ENCODE measurements at regions not wholly inside any gene's neighbourhood (a gene's known extent, or its start where the extent isn't known, plus 50 kb on each side); places are given as distances from the start of the nearest gene placed in this dataset.

DNA sequence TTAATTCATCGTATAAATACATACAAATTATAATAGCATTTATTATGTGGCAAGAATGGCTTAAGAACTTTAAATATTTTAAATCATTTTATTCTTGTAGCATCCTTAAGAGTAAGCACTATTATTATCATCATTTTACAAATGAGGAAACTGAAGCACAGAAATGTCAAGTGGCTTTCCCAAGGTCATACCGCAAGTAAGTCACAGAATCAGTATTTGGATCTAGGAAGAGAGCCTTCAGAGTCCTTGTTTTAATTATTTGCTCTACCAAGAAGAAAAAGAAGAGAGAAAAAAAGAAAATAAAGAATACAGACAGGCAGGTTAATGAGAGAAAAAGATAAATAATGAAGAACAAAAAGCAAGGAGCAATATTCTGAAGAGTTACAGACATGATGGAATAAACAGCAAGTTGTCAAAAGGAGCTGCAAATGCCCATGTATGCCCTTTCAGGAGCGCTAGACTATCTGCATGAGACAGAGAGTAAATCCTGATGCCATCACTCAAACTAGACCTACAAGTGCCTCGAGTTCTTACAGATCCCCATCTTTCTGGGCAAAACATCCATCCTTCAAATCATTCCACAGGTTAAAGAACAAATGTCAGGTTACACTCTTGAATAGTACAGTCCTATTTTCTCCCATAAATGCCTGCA is 57.8 kb upstream of the ETAA1 start:
- DNase-seq (ENCODE audit: low read depth) = no peak

DNA sequence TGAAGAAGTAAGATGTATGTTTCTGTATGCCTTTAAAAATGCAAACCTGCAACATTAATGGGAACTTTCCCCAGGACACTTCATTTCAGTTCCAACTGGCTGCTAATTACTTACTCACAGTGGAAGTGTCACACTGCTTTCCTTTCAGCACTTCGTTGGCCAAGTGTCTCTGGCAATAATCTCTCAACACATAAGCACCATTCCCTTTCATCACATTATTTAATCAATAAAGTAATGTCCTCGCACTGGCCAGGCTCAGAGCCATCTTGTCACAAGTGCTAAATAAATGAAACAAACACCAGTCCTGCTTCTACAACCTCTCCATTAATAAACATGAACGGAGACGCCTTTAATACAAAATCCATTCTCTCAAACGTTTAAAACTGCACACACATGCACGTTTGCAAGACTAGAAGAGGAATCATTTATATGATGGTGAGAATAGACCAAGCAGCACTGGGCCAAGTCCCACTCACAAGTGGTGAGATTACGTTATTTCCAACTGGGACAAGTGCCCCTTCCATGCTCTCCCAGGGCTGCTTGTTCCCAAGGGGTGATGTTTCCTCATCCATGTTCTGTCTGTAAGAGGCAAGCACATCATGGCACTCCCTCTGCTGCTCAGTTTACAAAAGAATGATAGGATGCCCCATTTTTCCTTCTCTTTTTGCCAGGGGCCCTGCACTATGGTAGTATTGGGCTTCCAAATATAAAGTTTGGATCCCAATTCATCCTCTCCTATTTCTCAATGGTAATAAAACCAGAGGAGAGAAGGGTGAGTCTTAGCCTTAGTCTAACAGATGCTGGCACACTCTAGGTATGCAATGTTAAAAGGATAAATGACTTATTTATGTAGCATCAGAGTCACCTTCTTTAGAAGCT is 56.8 kb upstream of the ETAA1 start:
- DNase-seq (ENCODE audit: low read depth) = no peak

DNA sequence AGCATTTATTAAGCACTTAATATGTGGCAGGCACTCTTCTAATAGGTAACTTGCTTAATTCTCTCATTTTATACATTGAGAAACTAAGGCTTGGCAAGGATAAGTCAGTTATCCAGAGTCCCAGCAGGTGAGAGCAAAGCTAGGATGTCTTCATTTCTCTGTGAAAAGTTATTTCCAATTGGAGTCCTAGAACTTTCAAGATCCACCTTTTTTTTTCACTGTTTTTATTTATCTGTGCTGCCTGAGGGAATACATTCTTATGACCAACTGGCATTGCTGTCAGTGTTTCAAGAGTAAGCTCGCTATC is 56.2 kb upstream of the ETAA1 start:
- DNase-seq (ENCODE audit: low read depth) = no peak

DNA sequence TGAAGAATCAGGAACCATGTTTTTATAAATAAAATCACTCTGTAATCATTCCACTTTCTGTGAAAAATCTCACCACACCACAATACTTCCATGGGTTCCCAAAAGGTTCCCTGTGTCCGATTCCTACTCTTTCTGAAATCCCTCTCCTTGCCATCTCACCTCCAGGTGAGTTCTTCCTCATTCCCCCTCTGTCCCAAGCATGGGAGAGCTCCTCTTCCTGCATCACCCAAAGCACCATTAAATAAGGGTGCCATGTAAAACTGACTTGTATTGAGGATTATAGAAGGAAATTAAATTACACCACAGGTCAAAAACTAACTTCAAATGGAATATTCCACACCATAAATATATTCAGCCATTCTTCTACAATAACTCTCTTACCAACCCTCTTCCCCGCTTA is 55.8 kb upstream of the ETAA1 start:
- no peak for DNase-seq (ENCODE audit: low read depth)

DNA sequence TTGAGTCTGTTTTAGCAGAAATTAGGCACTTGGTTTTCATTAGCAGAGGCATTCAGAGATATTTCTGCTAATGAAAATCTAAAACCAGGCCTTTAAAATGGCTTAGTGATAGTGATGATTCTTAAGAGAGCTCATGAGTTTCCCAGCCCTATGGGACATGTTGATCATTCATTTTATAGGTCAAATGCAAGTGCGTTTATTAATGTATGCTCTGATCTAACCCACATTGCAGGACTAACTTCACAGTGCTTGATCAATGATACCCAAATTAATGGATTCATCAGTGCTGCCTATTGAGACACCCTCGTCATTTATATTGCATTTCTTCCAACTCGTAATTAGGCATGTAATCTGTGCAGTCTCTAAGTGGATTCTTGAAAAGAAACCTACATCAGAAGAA is 54.7 kb upstream of the ETAA1 start:
- DNase-seq (ENCODE audit: low read depth) = no peak

DNA sequence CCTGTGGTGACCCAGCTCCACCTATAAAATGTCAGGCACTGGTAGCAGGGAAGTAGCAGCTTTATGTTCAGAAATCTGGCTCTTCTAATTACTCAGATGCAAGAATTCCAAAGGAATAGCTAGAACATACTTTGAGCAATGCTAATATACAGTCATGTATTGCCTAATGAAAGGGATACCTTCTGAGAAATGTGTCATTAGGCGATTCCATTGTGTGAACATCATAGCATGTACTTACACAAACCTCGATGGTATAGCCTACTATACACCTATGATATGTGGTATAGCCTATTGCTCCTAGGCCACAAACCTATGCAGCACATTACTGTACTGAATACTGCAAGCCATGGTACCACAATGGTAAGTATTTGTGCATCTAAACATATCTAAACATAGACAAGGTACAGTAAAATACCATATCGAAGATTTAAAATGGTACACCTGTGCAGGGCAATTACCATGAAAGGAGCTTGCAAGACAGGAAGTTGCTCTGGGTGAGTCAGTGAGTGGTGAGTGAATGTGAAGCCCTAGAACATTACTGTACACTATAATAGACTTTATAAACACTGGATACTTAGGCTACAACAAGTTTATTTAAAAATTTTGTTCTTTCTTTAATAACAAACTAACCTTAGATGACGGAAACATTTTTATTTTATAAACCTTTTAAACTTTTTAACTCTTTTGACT is 50.3 kb upstream of the ETAA1 start:
- peak; percentile 13 for DNase-seq (ENCODE audit: low read depth)
